IMR-90 (cell line): ENCODE measurements at regions not wholly inside any gene's neighbourhood (a gene's known extent, or its start where the extent isn't known, plus 50 kb on each side); places are given as distances from the start of the nearest gene placed in this dataset.

ENCODE experiments used
- ATAC-seq: fragments of 200-7000 bp; cut with Tn5 transposase; 2 replicates; pipeline ENCODE4 v1.9.1; 2020; ENCODE audit warnings: low read depth, mild to moderate bottlenecking, moderate library complexity
- BruUV-seq: library from RNA; stranded (reverse); fragments of 400-500 nt; replicated peaks from 2 replicates; lab custom pipeline; 2021; lab: Mats Ljungman, UMichigan
- CTCF ChIA-PET: fragments of 300-600 bp; formaldehyde crosslinking; extraction: SDS; loops from one replicate; lab custom pipeline; 2021; ENCODE audit warnings: antibody characterized with exemption; lab: Yijun Ruan, JAX
- POLR2A ChIA-PET: fragments of 300-600 bp; sonication (Branson Sonifier 250); formaldehyde crosslinking; loops from one replicate; lab custom pipeline; 2022; ENCODE audit warnings: antibody characterized with exemption; ENCODE audit not compliant: unreplicated experiment; lab: Charles Lee
- DNase-seq: peaks from one replicate; pipeline ENCODE4 v3.0.0; 2013
- H2AFZ ChIP-seq: replicated peaks from 2 replicates; pipeline ENCODE3; 2013; ENCODE audit warnings: low read length, mild to moderate bottlenecking; ENCODE audit not compliant: poor library complexity
- H2AK5ac ChIP-seq: 2 replicates; pipeline ENCODE4 v1.6.1; 2013; ENCODE audit warnings: low read depth, low read length, inconsistent platforms
- H2AK9ac ChIP-seq: replicated peaks from 2 replicates; pipeline ENCODE3; 2013; ENCODE audit warnings: mild to moderate bottlenecking, low read depth, low read length, moderate library complexity; ENCODE audit not compliant: poor library complexity
- H2BK120ac ChIP-seq: 2 replicates; pipeline ENCODE4 v1.6.1; 2013; ENCODE audit warnings: low read depth, low read length, inconsistent platforms
- H2BK15ac ChIP-seq: 3 replicates; pipeline ENCODE4 v1.6.1; 2013; ENCODE audit warnings: low read depth, low read length, inconsistent platforms
- H2BK20ac ChIP-seq: 2 replicates; pipeline ENCODE4 v1.6.1; 2013; ENCODE audit warnings: low read depth, mild to moderate bottlenecking, inconsistent platforms, low read length, moderate library complexity
- H2BK5ac ChIP-seq: 2 replicates; pipeline ENCODE4 v1.6.1; 2013; ENCODE audit warnings: mild to moderate bottlenecking, low read depth, low read length, inconsistent platforms; ENCODE audit not compliant: poor library complexity, severe bottlenecking
- H3K14ac ChIP-seq: replicated peaks from 2 replicates; pipeline ENCODE4 v1.6.1; 2013; ENCODE audit warnings: low read depth, low read length, inconsistent platforms
- H3K18ac ChIP-seq: 2 replicates; pipeline ENCODE4 v1.6.1; 2013; ENCODE audit warnings: low read depth, low read length, control low read depth
- H3K23ac ChIP-seq: 2 replicates; pipeline ENCODE4 v1.6.1; 2013; ENCODE audit warnings: low read depth, low read length, inconsistent platforms
- H3K27ac ChIP-seq: 2 replicates; pipeline ENCODE4 v1.5.1; 2013; ENCODE audit warnings: mild to moderate bottlenecking, control low read depth, low read length; ENCODE audit not compliant: insufficient read depth
- H3K27me3 ChIP-seq: 2 replicates; pipeline ENCODE4 v1.6.1; 2013; ENCODE audit warnings: low read length; ENCODE audit not compliant: control insufficient read depth, insufficient read depth
- H3K36me3 ChIP-seq: 2 replicates; pipeline ENCODE4 v1.6.1; 2013; ENCODE audit warnings: low read length, mixed read lengths; ENCODE audit not compliant: control insufficient read depth, insufficient read depth
- H3K4ac ChIP-seq: 2 replicates; pipeline ENCODE4 v1.6.1; 2013; ENCODE audit warnings: low read depth, low read length, inconsistent platforms
- H3K4me1 ChIP-seq: 2 replicates; pipeline ENCODE4 v1.6.1; 2013; ENCODE audit warnings: low read length, mixed read lengths; ENCODE audit not compliant: control insufficient read depth, insufficient read depth
- H3K4me2 ChIP-seq: 2 replicates; pipeline ENCODE4 v1.6.1; 2013; ENCODE audit warnings: low read depth, mild to moderate bottlenecking, control low read depth, low read length, moderate library complexity
- H3K4me3 ChIP-seq: 2 replicates; pipeline ENCODE4 v1.5.1; 2013; ENCODE audit warnings: low read depth, mild to moderate bottlenecking, control low read depth, low read length, moderate library complexity; ENCODE audit not compliant: insufficient read depth
- H3K56ac ChIP-seq: 2 replicates; pipeline ENCODE4 v1.6.1; 2013; ENCODE audit warnings: low read length, inconsistent platforms; ENCODE audit not compliant: insufficient read depth; ENCODE audit errors: extremely low read depth
- H3K79me1 ChIP-seq, 2 experiments: 2 replicates each; pipeline ENCODE4 v1.6.1; 2013; ENCODE audit warnings: low read length in 2 of 2, inconsistent platforms in 1 of 2, low read depth in 1 of 2
- H3K9ac ChIP-seq: 2 replicates; pipeline ENCODE4 v1.6.1; 2013; ENCODE audit warnings: low read depth, low read length, control low read depth
- H3K9me1 ChIP-seq: 2 replicates; pipeline ENCODE4 v1.6.1; 2013; ENCODE audit warnings: low read length, inconsistent platforms; ENCODE audit not compliant: insufficient read depth
- H3K9me3 ChIP-seq: 2 replicates; pipeline ENCODE4 v1.6.1; 2013; ENCODE audit warnings: low read length; ENCODE audit not compliant: control insufficient read depth, insufficient read depth
- H4K20me1 ChIP-seq: 2 replicates; pipeline ENCODE4 v1.6.1; 2013; ENCODE audit warnings: low read length, inconsistent platforms; ENCODE audit not compliant: insufficient read depth
- H4K5ac ChIP-seq: 2 replicates; pipeline ENCODE4 v1.6.1; 2013; ENCODE audit warnings: mild to moderate bottlenecking, low read depth, low read length, control low read depth
- H4K8ac ChIP-seq, 2 experiments: 2 replicates each; pipeline ENCODE4 v1.6.1; 2013; ENCODE audit warnings: low read depth in 2 of 2, low read length in 2 of 2, control low read depth in 1 of 2, inconsistent platforms in 1 of 2
- H4K91ac ChIP-seq: 2 replicates; pipeline ENCODE4 v1.6.1; 2013; ENCODE audit warnings: low read depth, low read length, inconsistent platforms; ENCODE audit not compliant: insufficient read depth
- BHLHE40 ChIP-seq: fragments of 150-350 bp; IDR thresholded peaks from 2 replicates; pipeline ENCODE4 v1.6.1; 2016; ENCODE audit warnings: mild to moderate bottlenecking, low read depth, low read length
- CEBPB ChIP-seq: IDR thresholded peaks from 2 replicates; pipeline ENCODE4 v1.6.1; 2012; ENCODE audit warnings: low read depth, low read length, improper control_type of control experiment
- CHD1 ChIP-seq: IDR thresholded peaks from 2 replicates; pipeline ENCODE4 v1.6.1; 2012; ENCODE audit warnings: low read depth, low read length, improper control_type of control experiment
- FOS ChIP-seq: fragments of 150-350 bp; IDR thresholded peaks from 2 replicates; pipeline ENCODE4 v1.6.1; 2016; ENCODE audit warnings: low read depth, low read length
- MAFK ChIP-seq: IDR thresholded peaks from 2 replicates; pipeline ENCODE4 v1.6.1; 2012; ENCODE audit warnings: low read depth, low read length, improper control_type of control experiment
- MAZ ChIP-seq: IDR thresholded peaks from 2 replicates; pipeline ENCODE4 v1.6.1; 2012; ENCODE audit warnings: low read depth, mild to moderate bottlenecking, low read length, improper control_type of control experiment, moderate library complexity, borderline replicate concordance
- MXI1 ChIP-seq: IDR thresholded peaks from 2 replicates; pipeline ENCODE4 v1.6.1; 2012; ENCODE audit warnings: low read depth, mild to moderate bottlenecking, low read length, moderate library complexity, borderline replicate concordance
- NFE2L2 ChIP-seq: fragments of 150-350 bp; IDR thresholded peaks from 2 replicates; pipeline ENCODE4 v1.6.1; 2016; ENCODE audit warnings: low read depth, mild to moderate bottlenecking, low read length
- POLR2A ChIP-seq: IDR thresholded peaks from 2 replicates; pipeline ENCODE4 v1.6.1; 2012; ENCODE audit warnings: mild to moderate bottlenecking, low read depth, low read length
- RAD21 ChIP-seq: IDR thresholded peaks from 2 replicates; pipeline ENCODE4 v1.6.1; 2012; ENCODE audit warnings: low read length, improper control_type of control experiment
- RCOR1 ChIP-seq: IDR thresholded peaks from 2 replicates; pipeline ENCODE4 v1.6.1; 2012; ENCODE audit warnings: mild to moderate bottlenecking, low read length, improper control_type of control experiment; ENCODE audit not compliant: insufficient replicate concordance
- SMC3 ChIP-seq: fragments of 150-350 bp; IDR thresholded peaks from 2 replicates; pipeline ENCODE4 v1.6.1; 2016; ENCODE audit warnings: low read depth, mild to moderate bottlenecking, antibody characterized with exemption, low read length, moderate library complexity
- dilution Hi-C: fragments of 300-500 bp; cut with HindIII; formaldehyde crosslinking; loops from one replicate; pipeline ENCODE4 v1.14.3; 2018; ENCODE audit warnings: low sequenced_read_pairs; ENCODE audit not compliant: unreplicated experiment
- in situ Hi-C: fragments of 300-500 bp; cut with MboI; formaldehyde crosslinking; loops from 3 replicates; pipeline ENCODE4 v1.14.3; 2019; ENCODE audit warnings: low sequenced_read_pairs, inconsistent platforms, mixed read lengths
- intact Hi-C: fragments of 100-400 bp; cut with micrococcal nuclease; formaldehyde crosslinking; loops from 2 replicates; pipeline ENCODE4 v1.10.0; 2022
- TF ChIP-seq, protein P1 (sequence below): conservative IDR thresholded peaks from 2 replicates; pipeline ENCODE4 v1.5.1; 2012; ENCODE audit warnings: mild to moderate bottlenecking, low read depth, low read length, improper control_type of control experiment
- TF ChIP-seq, protein P2 (sequence below): fragments of 150-350 bp; IDR thresholded peaks from 2 replicates; pipeline ENCODE4 v1.6.1; 2016; ENCODE audit warnings: low read depth, mild to moderate bottlenecking, low read length, moderate library complexity, borderline replicate concordance
- TF ChIP-seq, protein P3 (sequence below): fragments of 150-350 bp; IDR thresholded peaks from 2 replicates; pipeline ENCODE4 v1.6.1; 2017; ENCODE audit warnings: mild to moderate bottlenecking, antibody characterized with exemption, low read length, low read depth

DNA sequence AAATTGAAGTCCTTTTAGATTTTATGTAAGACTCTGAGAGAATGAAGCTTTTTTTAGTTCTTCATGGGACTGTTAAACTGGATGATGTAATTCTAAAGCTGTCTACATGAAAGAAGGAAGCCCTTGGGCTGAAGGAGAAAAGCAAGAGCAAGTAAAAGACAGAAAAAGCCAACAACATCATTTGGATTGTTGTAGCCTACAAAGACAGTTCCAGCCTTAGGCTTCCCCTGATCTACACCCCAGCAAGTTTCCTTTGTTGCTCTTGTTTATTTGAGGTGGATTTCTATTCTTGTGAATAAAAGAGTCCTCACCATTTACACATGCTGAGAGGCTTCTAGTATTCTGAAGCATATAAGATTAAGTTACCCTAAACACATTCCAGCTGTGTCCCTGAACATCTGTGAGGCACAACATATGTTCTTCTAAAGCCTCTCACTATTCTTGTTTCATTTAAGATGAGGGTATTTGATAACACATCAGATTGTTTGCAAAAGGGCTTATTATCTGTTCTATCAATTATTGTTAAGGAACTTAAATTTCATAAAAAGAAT, 377.8 kb downstream of the LNPK start:
- H2BK20ac ChIP-seq: no peak overlapping the region
- H3K14ac ChIP-seq: no peak overlapping the region
- H2AK5ac ChIP-seq: no peak overlapping the region
- no peaks in the 10 kb centered on the region for H3K27me3 ChIP-seq
- H3K9me1 ChIP-seq: no peaks in the 10 kb centered on the region
- no peak overlapping the region for H4K8ac ChIP-seq
- no peaks in the 10 kb centered on the region for H3K79me1 ChIP-seq
- H2AK9ac ChIP-seq: no peak overlapping the region
- H3K4me1 ChIP-seq: no peaks in the 10 kb centered on the region
- BruUV-seq: no TSS peak
- no peak overlapping the region for H3K4me2 ChIP-seq
- no peak overlapping the region for H2AFZ ChIP-seq
- H3K4me3 ChIP-seq: no peak overlapping the region
- H4K91ac ChIP-seq: no peak overlapping the region
- H2BK15ac ChIP-seq: no peak overlapping the region
- no peaks in the 10 kb centered on the region for H3K36me3 ChIP-seq
- H4K20me1 ChIP-seq: no peaks in the 10 kb centered on the region
- H3K4ac ChIP-seq: no peak overlapping the region
- ChIA-PET POLR2A (no interaction called here), CTCF (no interaction called here)
- in situ Hi-C loops: no loop called here
- H3K56ac ChIP-seq: no peak overlapping the region
- H3K9ac ChIP-seq: no peak overlapping the region
- no peak overlapping the region for H2BK120ac ChIP-seq
- dilution Hi-C loops: no loop called here
- DNase-seq (no peak), ATAC-seq (no peak)
- TF ChIP-seq BHLHE40: no peak
- TF ChIP-seq, protein P1, sequence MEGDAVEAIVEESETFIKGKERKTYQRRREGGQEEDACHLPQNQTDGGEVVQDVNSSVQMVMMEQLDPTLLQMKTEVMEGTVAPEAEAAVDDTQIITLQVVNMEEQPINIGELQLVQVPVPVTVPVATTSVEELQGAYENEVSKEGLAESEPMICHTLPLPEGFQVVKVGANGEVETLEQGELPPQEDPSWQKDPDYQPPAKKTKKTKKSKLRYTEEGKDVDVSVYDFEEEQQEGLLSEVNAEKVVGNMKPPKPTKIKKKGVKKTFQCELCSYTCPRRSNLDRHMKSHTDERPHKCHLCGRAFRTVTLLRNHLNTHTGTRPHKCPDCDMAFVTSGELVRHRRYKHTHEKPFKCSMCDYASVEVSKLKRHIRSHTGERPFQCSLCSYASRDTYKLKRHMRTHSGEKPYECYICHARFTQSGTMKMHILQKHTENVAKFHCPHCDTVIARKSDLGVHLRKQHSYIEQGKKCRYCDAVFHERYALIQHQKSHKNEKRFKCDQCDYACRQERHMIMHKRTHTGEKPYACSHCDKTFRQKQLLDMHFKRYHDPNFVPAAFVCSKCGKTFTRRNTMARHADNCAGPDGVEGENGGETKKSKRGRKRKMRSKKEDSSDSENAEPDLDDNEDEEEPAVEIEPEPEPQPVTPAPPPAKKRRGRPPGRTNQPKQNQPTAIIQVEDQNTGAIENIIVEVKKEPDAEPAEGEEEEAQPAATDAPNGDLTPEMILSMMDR: no peak
- TF ChIP-seq CEBPB: no peak
- TF ChIP-seq MAFK: no peak
- TF ChIP-seq SMC3: no peak
- no peak for TF ChIP-seq RCOR1
- TF ChIP-seq CHD1: no peak
- no peak for TF ChIP-seq POLR2A
- no peak for TF ChIP-seq MAZ
- TF ChIP-seq, protein P2, sequence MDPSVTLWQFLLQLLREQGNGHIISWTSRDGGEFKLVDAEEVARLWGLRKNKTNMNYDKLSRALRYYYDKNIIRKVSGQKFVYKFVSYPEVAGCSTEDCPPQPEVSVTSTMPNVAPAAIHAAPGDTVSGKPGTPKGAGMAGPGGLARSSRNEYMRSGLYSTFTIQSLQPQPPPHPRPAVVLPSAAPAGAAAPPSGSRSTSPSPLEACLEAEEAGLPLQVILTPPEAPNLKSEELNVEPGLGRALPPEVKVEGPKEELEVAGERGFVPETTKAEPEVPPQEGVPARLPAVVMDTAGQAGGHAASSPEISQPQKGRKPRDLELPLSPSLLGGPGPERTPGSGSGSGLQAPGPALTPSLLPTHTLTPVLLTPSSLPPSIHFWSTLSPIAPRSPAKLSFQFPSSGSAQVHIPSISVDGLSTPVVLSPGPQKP: no peak
- no peak for TF ChIP-seq NFE2L2
- TF ChIP-seq MXI1: no peak
- TF ChIP-seq FOS: no peak
- no peak for TF ChIP-seq RAD21
- TF ChIP-seq, protein P3, sequence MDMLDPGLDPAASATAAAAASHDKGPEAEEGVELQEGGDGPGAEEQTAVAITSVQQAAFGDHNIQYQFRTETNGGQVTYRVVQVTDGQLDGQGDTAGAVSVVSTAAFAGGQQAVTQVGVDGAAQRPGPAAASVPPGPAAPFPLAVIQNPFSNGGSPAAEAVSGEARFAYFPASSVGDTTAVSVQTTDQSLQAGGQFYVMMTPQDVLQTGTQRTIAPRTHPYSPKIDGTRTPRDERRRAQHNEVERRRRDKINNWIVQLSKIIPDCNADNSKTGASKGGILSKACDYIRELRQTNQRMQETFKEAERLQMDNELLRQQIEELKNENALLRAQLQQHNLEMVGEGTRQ: no peak
- H3K23ac ChIP-seq: no peak overlapping the region
- no peaks in the 10 kb centered on the region for H3K9me3 ChIP-seq
- intact Hi-C loops: no loop called here
- no peak overlapping the region for H2BK5ac ChIP-seq
- no peak overlapping the region for H3K18ac ChIP-seq
- H3K27ac ChIP-seq: no peak overlapping the region
- H4K5ac ChIP-seq: no peak overlapping the region
